HG02870 (cell line): ENCODE measurements at regions not wholly inside any gene's neighbourhood (a gene's known extent, or its start where the extent isn't known, plus 50 kb on each side); places are given as distances from the start of the nearest gene placed in this dataset.
"Not testable (repeated sequence)": the region's sequence is repeated elsewhere in the genome, so short reads cannot be mapped to it uniquely, and the experiment has no call there.

ENCODE experiments used
- ATAC-seq: cut with Tn5 transposase; IDR thresholded peaks from one replicate; pipeline ENCODE4 v1.9.1; 2021; ENCODE audit warnings: mild to moderate bottlenecking, moderate library complexity; ENCODE audit not compliant: unreplicated experiment

GRCh38 chrX:129086802-129087201 lies 436.5 kb downstream of the SMARCA1 start:
- ATAC-seq, result no peak

GRCh38 chrX:129084291-129084690 lies 439.0 kb downstream of the SMARCA1 start:
- not testable (repeated sequence) for ATAC-seq

GRCh38 chrX:129077424-129078170 lies 445.7 kb downstream of the SMARCA1 start:
- ATAC-seq, result no peak

- ATAC-seq, result no peak
These were observed 451.9 kb downstream of the SMARCA1 start for GRCh38 chrX:129071390-129071789.

DNA sequence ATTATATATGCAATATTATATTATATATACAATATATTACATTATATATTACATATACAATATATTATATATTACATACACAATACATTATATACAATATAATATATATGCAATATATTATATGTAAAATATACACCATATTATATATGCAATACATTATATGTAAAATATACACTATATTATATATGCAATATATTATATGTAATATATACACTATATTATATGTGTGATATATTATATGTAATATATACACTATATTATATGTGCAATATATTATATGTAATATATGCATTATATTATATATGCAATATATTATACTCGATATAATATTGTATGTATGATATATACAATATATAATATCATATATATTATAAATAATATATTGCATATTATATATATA lies 457.4 kb downstream of the SMARCA1 start:
- no peak for ATAC-seq

- ATAC-seq, result no peak
These were observed 464.9 kb downstream of the SMARCA1 start for GRCh38 chrX:129058405-129058804.

DNA sequence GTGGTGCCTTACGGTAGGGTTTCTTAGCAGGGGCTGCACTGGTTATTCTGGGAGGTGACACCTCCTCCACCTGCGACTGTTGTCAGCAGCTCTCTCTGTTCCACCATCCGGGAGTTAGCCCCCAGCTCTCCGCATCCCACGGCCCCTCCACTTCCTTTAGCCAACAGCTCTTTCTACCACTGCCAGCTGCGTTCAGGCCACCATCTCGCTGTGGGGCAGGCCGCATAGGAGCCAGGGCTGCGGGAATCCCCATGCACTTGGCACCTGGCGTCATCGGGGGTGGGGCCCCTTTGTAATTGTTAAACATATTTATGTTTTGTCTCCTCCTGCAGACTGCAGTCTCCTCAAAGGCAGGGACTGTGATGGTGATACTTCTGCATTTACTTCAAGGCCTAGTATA lies 480.2 kb downstream of the SMARCA1 start:
- no peak for ATAC-seq

GRCh38 chrX:129041319-129041718 lies 482.0 kb downstream of the SMARCA1 start:
- no peak for ATAC-seq

DNA sequence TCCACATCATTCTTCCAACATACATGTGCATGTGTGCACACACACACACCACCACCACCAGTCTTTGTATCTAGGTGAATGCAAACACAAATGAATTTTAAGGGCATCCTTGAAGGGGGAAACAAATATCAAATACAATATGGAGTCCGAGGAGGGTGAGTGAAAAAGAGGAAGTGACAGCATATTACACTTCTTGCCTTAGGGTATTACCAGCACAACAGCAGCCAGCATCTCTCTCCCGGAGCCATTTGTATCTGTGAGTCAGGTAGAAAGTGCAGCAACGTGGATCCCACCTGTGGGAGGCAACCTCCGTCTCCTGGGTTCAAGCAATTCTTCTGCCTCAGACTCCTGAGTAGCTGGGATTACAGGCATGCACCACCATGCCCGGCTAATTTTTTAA lies 483.2 kb downstream of the SMARCA1 start:
- ATAC-seq, result no peak

DNA sequence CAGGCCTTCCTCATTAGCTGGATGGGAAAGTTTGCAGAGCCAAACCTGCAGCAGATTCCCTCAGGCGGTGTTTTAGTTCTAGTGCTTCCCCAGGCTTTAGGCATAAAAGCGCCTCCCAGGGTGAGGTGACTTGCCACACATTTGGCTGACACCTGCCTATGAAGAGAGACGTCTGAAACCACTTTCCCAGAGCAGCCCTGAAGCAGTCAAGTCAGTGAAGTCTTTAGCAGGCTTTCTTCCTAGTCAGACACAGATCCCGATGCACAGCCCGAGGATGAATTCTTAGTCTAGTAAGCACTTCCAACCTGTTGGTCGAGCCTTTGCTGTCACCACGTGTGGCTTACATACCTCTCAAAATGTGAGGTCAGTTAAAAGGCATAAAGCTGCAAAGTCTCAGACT lies 484.1 kb downstream of the SMARCA1 start:
- no peak for ATAC-seq

DNA sequence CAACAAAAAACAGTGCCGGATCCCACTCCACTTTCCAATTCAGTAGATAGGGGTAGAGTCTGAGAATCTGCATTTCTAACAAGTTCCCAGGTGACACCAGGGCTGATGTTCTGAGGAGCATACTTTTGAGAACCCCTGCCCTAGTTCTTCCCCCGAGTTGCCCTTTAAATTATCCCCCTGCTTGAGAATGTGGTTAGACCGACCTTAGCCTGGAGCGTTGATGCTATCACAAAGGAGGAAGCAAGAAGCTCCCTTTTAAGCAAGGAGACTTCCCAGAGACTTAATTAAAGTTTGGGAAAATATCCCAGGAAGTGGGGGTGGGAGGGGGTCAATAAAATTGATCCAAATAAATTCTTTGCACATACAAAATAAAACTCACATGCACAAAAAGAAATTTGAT lies 485.9 kb downstream of the SMARCA1 start:
- no peak for ATAC-seq

DNA sequence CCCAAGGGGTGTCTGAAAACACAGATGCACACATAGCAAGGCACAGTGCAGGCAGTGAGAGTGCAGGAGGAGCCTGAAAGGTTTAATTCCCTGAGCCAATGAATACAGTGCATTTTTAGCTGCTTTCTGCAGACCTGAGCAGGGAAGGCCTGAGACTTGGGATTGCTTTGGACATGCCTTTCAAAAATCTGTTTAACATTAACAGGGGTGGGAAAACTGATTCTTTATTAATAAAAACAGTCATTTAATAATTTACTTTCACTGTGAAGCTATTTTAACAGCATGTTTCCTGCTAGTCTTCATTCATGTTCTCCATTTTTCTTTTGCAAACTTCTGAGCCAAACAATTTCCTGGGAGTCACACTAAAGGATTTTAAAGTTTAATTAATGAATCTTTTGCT lies 488.1 kb downstream of the SMARCA1 start:
- no peak for ATAC-seq

- ATAC-seq, result no peak
These were observed 489.1 kb downstream of the SMARCA1 start for GRCh38 chrX:129034196-129034595.

DNA sequence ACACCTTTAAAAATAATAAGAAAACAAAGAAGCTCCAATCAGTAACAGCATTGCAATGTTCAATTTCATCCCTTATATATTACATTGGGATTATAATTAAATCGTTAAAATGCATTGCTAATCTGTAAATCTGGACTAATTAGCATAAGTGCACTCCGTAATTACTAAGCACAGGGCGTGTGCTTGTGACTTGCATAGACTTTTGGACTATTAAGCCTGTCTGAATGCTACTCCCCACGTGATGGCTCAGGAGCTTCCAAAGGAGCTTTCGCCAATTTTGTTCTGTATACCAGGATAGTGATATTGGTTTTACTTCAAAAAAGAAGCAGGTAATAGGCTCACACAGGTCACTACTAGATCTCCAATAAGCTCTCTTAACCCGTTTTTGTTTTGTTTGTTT lies 497.1 kb downstream of the SMARCA1 start:
- ATAC-seq, result no peak

GRCh38 chrX:129025376-129025775 lies 497.9 kb downstream of the SMARCA1 start:
- ATAC-seq, result no peak

GRCh38 chrX:129019412-129019811 lies 503.9 kb downstream of the SMARCA1 start:
- ATAC-seq, result no peak

- no peak for ATAC-seq
These were observed 507.9 kb downstream of the SMARCA1 start for GRCh38 chrX:129015381-129015780.

GRCh38 chrX:129013574-129013973 lies 509.7 kb downstream of the SMARCA1 start:
- ATAC-seq, result no peak

GRCh38 chrX:129007631-129008030 lies 515.7 kb downstream of the SMARCA1 start:
- no peak for ATAC-seq

- no peak for ATAC-seq
These were observed 516.8 kb downstream of the SMARCA1 start for GRCh38 chrX:129006491-129006890.

- no peak for ATAC-seq
These were observed 522.5 kb downstream of the SMARCA1 start for GRCh38 chrX:129000797-129001196.

DNA sequence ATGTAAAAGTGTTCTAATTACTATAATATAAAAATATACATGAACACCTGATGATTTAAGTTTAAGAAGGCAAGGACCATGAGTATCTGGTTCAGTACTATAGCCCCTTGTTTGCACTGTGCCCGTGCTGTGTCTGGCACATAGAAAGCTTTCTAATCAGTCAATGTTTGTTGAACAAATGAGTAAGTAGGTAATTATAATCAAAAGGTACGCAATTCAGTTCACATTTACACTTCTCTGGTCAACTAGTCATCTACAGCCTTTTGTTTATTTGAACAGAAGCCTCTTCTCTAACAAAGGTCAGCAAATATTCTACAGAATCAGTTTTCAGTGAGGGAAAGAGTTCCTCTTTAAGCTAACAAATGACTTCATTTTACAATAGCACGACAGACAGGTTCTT lies 523.3 kb downstream of the SMARCA1 start:
- no peak for ATAC-seq
